Stimulated activated CD4-positive, alpha-beta T cell treated with anti-CD3 and anti-CD28 coated beads, Interleukin-15, amount 100 ng/mL, for 48 hours (primary cell): ENCODE measurements at regions not wholly inside any gene's neighbourhood (a gene's known extent, or its start where the extent isn't known, plus 50 kb on each side); places are given as distances from the start of the nearest gene placed in this dataset.

Experiments used
- DNase-seq, 2 donors: peaks; one replicate each; pipeline ENCODE4 v3.0.0-alpha.2; 2020; ENCODE audit warnings: low read depth in 2 of 2

- DNase-seq, result no peak
Measured at GRCh38 chr22:47343611-47344010, 581.2 kb downstream of the TBC1D22A start.

GRCh38 chr22:47342446-47342845 is 580.0 kb downstream of the TBC1D22A start:
- DNase-seq, result no peak

GRCh38 chr22:47341464-47341863 is 579.0 kb downstream of the TBC1D22A start:
- DNase-seq, result no peak

GRCh38 chr22:47340851-47341436 is 578.5 kb downstream of the TBC1D22A start:
- DNase-seq, result no peak

GRCh38 chr22:47337161-47337621 is 574.7 kb downstream of the TBC1D22A start:
- no peak for DNase-seq

- no peak for DNase-seq
Measured at GRCh38 chr22:47335958-47336357, 573.5 kb downstream of the TBC1D22A start.

- no peak for DNase-seq
Measured at GRCh38 chr22:47335460-47335859, 573.0 kb downstream of the TBC1D22A start.

- DNase-seq, result no peak
Measured at GRCh38 chr22:47334601-47335000, 572.2 kb downstream of the TBC1D22A start.

GRCh38 chr22:47333625-47334024 is 571.2 kb downstream of the TBC1D22A start:
- no peak for DNase-seq

GRCh38 chr22:47332246-47332980 is 570.0 kb downstream of the TBC1D22A start:
- no peak for DNase-seq

- no peak for DNase-seq
Measured at GRCh38 chr22:47331750-47332149, 569.3 kb downstream of the TBC1D22A start.

GRCh38 chr22:47329727-47330650 is 567.5 kb downstream of the TBC1D22A start:
- DNase-seq, result no peak

GRCh38 chr22:47328550-47329243 is 566.2 kb downstream of the TBC1D22A start:
- no peak for DNase-seq

- no peak for DNase-seq
Measured at GRCh38 chr22:47327241-47327640, 564.8 kb downstream of the TBC1D22A start.

GRCh38 chr22:47325249-47325648 is 562.8 kb downstream of the TBC1D22A start:
- no peak for DNase-seq

- no peak for DNase-seq
Measured at GRCh38 chr22:47324435-47324990, 562.1 kb downstream of the TBC1D22A start.

GRCh38 chr22:47323518-47323917 is 561.1 kb downstream of the TBC1D22A start:
- no peak for DNase-seq

- no peak for DNase-seq
Measured at GRCh38 chr22:47322854-47323253, 560.4 kb downstream of the TBC1D22A start.

- no peak for DNase-seq
Measured at GRCh38 chr22:47320560-47320959, 558.1 kb downstream of the TBC1D22A start.

- DNase-seq, result no peak
Measured at GRCh38 chr22:47318041-47318737, 555.7 kb downstream of the TBC1D22A start.
